Kidney epithelial cell (primary cell): ENCODE measurements at regions not wholly inside any gene's neighbourhood (a gene's known extent, or its start where the extent isn't known, plus 50 kb on each side); places are given as distances from the start of the nearest gene placed in this dataset.

Source experiments
- DNase-seq: peaks from one replicate; pipeline ENCODE4 v3.0.0-alpha.2; 2010; ENCODE audit warnings: low read depth
- H3K27me3 ChIP-seq: 2 replicates; pipeline ENCODE4 v1.6.0; 2011; ENCODE audit warnings: low read length; ENCODE audit not compliant: control insufficient read depth, insufficient read depth
- H3K36me3 ChIP-seq: 2 replicates; pipeline ENCODE4 v1.5.1; 2011; ENCODE audit warnings: low read length; ENCODE audit not compliant: control insufficient read depth, insufficient read depth
- H3K4me3 ChIP-seq: 2 replicates; pipeline ENCODE4 v1.5.1; 2011; ENCODE audit warnings: low read depth, mild to moderate bottlenecking, control low read depth, low read length
- TF ChIP-seq, protein P1 (sequence below): IDR thresholded peaks from 2 replicates; pipeline ENCODE4 v1.5.1; 2011; ENCODE audit warnings: mild to moderate bottlenecking, moderate library complexity, low read length, control low read depth, inconsistent platforms; ENCODE audit not compliant: insufficient read depth, poor library complexity, severe bottlenecking

DNA sequence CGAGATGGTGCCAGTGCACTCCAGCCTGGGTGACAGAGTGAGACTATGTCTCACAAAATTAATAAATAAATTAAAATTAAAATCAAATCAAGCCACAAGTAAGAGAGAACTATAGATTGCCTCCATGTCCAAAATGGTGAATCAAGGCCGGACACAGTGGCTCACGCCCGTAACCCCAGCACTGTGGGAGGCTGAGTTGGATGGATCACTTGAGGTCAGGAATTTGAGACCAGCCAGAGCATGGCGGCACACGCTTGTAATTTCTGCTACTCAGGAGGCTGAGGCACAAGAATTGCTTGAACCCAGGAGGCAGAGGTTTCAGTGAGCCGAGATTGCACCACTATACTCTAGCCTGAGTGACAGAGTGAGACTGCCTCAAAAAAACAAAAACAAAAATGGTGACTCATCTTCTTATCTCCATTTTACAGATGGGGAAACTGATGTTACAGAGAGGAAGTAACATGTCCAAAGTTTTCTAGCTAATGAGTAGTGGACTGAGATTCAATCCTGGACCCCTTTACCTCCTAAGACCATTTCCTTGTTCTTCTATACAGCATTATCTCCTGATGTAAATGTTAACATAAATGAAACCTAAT lies 99.0 kb upstream of the HNRNPU start:
- Histone ChIP-seq H3K36me3 (no peaks in the 10 kb centered on the region), H3K4me3 (no peak overlapping the region), H3K27me3 (no peaks in the 10 kb centered on the region)
- DNase-seq: no peak
- TF ChIP-seq, protein P1, sequence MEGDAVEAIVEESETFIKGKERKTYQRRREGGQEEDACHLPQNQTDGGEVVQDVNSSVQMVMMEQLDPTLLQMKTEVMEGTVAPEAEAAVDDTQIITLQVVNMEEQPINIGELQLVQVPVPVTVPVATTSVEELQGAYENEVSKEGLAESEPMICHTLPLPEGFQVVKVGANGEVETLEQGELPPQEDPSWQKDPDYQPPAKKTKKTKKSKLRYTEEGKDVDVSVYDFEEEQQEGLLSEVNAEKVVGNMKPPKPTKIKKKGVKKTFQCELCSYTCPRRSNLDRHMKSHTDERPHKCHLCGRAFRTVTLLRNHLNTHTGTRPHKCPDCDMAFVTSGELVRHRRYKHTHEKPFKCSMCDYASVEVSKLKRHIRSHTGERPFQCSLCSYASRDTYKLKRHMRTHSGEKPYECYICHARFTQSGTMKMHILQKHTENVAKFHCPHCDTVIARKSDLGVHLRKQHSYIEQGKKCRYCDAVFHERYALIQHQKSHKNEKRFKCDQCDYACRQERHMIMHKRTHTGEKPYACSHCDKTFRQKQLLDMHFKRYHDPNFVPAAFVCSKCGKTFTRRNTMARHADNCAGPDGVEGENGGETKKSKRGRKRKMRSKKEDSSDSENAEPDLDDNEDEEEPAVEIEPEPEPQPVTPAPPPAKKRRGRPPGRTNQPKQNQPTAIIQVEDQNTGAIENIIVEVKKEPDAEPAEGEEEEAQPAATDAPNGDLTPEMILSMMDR: no peak

DNA sequence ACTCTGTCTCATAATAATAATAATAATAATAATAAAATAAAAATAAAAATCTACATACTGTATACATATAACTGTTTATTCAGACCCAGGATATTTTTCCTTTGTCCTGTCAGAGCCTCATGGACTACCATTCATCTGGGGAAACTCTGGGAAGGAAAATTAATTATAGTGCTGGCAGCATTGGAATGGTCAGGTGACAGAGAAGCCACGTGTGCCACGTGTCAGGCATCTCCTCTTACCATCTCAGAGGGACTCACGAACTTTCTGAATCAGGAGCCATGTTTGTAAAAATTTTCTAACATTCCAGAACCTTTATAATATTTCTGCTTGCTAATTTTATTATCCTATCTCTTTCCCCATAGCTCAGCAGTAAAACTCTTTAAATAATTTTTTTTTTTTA lies 97.8 kb upstream of the HNRNPU start:
- Histone ChIP-seq H3K27me3 (no peaks in the 10 kb centered on the region), H3K36me3 (no peaks in the 10 kb centered on the region), H3K4me3 (no peak overlapping the region)
- TF ChIP-seq, protein P1: no peak
- DNase-seq: no peak

DNA sequence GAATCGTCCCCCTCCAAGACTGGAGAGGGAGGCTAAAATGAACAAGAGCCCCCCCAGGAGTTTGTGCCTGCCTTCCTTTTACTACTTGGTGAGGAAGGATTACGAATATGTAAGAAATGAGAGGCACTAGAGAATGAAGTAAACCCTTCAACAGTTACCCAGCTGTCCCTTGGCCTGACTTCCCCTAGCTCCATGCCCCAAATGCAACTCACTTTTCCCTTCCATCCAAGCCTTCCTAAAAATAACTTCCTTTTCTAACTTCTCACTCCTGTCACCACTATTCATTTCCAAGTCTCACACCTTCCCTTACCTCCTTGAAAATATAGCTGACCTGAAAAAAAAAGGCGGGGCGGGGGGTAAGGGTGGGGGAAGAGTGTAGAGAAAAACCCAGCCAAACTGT lies 96.6 kb upstream of the HNRNPU start:
- no peak for DNase-seq
- no peaks in the 10 kb centered on the region for H3K36me3 ChIP-seq
- H3K4me3 ChIP-seq: no peak overlapping the region
- TF ChIP-seq, protein P1: no peak
- no peaks in the 10 kb centered on the region for H3K27me3 ChIP-seq

DNA sequence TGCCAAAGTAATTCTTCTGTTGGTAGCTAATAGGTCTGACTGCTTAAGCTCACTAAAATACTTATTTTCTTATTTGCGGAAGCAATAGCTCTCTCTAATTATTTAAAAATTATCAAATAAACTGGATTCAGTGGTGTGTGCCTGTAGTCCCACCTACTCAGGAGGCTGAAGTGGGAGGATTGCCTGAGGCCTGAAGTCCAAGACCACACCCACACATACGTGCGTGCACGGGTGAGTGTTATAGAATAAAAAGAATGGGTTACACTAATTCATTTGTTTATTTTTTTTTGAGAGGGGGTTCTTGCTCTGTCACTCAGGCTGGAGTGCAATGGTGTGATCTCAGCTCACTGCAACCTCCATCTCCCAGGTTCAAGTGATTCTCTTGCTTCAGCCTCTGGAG lies 94.2 kb upstream of the HNRNPU start:
- Histone ChIP-seq H3K36me3 (no peaks in the 10 kb centered on the region), H3K4me3 (no peak overlapping the region), H3K27me3 (no peaks in the 10 kb centered on the region)
- TF ChIP-seq, protein P1: no peak
- no peak for DNase-seq

DNA sequence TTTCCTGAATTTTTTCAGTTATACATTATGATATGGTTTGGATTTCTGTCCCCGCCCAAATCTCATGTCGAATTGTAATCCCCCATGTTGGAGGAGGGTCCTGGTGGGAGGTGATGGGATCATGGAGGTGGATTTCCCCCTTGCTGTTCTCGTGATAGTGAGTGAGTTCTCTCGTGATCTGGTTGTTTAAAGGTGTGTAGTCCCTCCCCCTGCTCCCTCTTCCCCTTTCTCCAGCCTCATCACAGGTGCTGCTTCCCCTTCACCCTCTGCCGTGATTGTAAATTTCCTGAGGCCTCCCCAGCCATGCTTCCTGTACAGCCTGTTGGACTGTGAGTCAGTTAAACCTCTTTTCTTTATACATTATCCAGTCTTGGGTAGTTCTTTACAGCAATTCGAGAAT lies 93.2 kb upstream of the HNRNPU start:
- no peak for DNase-seq
- Histone ChIP-seq H3K36me3 (no peaks in the 10 kb centered on the region), H3K27me3 (no peaks in the 10 kb centered on the region), H3K4me3 (no peak overlapping the region)
- TF ChIP-seq, protein P1: no peak

DNA sequence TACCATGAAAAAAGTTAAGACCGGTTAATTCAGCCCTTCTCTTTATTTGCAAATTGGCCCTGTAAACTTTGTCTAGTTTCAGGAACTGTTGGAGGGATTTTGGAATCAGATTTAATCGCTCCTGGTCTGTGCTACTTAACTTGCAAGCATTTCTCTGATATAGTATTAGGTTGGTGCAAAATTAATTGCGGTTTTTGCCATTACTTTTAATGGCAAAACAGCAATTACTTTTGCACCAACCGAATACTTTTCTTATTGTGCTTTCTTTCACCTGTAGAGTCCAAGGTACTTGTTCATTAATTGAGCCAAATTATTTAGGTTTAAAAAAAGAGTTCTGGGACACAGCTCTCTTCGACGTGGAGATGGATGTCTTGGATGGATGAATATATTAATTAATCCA lies 92.8 kb upstream of the HNRNPU start:
- no peak for DNase-seq
- Histone ChIP-seq H3K4me3 (no peak overlapping the region), H3K36me3 (no peaks in the 10 kb centered on the region), H3K27me3 (no peaks in the 10 kb centered on the region)
- TF ChIP-seq, protein P1: no peak
